ENCODE measurements at regions not wholly inside any gene's neighbourhood (a gene's known extent, or its start where the extent isn't known, plus 50 kb on each side); places are given as distances from the start of the nearest gene placed in this dataset.

DNA sequence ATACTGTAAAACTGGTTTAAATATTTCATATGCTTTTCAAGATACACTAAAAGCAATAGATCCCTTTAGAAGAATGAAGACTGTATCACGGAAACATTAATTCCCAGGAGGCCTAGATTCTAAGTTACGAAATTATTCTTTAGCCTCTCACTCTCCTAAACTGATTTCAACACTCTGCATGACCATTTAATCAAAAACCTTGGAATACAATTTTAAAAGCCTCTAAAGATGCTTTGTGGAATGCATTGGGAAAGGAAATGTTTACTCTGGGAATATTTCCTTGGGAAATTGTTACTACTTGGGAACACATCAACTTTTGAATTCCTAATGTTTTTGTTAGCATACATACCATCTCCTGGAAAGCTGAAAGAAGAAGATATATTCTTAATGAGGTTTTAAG, 255.7 kb upstream of the FAR2 start:
- peak; percentile 71 for DNase-seq (ENCODE audit: low read depth)
- TF ChIP-seq, protein P1, sequence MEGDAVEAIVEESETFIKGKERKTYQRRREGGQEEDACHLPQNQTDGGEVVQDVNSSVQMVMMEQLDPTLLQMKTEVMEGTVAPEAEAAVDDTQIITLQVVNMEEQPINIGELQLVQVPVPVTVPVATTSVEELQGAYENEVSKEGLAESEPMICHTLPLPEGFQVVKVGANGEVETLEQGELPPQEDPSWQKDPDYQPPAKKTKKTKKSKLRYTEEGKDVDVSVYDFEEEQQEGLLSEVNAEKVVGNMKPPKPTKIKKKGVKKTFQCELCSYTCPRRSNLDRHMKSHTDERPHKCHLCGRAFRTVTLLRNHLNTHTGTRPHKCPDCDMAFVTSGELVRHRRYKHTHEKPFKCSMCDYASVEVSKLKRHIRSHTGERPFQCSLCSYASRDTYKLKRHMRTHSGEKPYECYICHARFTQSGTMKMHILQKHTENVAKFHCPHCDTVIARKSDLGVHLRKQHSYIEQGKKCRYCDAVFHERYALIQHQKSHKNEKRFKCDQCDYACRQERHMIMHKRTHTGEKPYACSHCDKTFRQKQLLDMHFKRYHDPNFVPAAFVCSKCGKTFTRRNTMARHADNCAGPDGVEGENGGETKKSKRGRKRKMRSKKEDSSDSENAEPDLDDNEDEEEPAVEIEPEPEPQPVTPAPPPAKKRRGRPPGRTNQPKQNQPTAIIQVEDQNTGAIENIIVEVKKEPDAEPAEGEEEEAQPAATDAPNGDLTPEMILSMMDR (IDR thresholded peaks at IDR 0.05; ENCODE audit: control insufficient read depth, insufficient read depth, low read depth, low read length, missing control alignments) = no peak
- H3K4me3 ChIP-seq (ENCODE audit: control insufficient read depth, low read depth, low read length) = no peak overlapping the region

DNA sequence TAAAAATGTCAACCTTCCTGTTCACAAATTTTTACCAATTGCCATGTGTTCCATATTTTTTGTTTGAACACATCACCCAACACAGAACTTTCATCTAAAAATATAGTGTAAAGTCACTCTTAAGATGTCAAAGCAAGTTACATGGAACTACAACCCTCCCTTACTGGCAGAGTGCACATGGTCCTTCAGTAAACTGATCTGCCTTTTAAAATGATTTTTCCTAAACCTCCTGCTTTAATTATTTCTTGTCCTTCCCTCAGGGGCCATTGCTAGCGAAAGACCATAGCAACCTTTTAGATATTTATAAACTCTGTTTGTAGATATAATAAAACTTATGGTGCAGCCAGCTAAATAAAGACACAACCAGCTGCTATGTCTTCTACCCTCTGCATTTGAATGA, 255.2 kb upstream of the FAR2 start:
- DNase-seq (ENCODE audit: low read depth) = no peak
- TF ChIP-seq, protein P1 (IDR thresholded peaks at IDR 0.05; ENCODE audit: control insufficient read depth, insufficient read depth, low read depth, low read length, missing control alignments) = no peak

DNA sequence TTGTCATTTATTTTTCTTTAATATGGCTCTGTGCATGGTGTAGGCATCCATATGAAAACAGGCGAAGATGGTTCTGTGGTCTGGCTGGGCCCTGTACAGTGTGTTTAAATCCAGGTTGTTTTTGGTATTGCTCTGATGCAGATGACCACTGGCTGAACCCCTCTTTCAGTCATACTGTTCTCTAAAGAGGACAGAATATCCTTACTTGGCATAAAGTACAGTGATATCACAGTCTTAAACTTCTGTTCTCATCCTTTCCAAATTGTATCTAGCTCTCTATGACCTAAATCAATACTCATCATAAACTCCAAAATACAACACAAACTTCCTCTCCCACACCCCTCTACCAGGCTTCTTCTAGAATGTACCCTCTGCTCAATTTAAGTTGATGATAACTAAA, 252.7 kb upstream of the FAR2 start:
- no peak overlapping the region for H3K4me3 ChIP-seq (ENCODE audit: control insufficient read depth, low read depth, low read length)
- no peak for DNase-seq (ENCODE audit: low read depth)
- TF ChIP-seq, protein P1 (IDR thresholded peaks at IDR 0.05; ENCODE audit: control insufficient read depth, insufficient read depth, low read depth, low read length, missing control alignments) = no peak

More for the DNA sequence above, 255.2 kb upstream of the FAR2 start:
- H3K4me3 ChIP-seq (ENCODE audit: control insufficient read depth, low read depth, low read length) = no peak overlapping the region

DNA sequence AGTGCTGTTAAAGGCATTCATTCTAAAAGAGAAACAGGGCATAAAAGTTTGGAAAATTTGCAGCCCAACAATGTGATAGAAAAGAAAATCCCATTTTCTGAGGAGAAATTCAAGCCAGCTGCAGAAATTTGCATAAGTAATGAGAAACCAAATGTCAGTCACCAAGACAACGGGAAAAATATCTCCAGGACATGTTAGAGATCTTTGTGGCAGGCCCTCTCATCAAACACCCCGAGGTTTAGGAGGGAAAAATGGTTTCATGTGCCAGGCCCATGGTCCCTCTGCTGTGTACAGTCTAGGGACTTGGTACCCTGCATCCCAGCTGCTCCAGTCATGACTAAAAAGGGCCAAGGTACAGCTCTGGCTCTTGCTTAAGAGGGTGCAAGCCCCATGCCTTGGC, 251.0 kb upstream of the FAR2 start:
- no peak overlapping the region for H3K4me3 ChIP-seq (ENCODE audit: control insufficient read depth, low read depth, low read length)
- no peak for DNase-seq (ENCODE audit: low read depth)
- TF ChIP-seq, protein P1 (IDR thresholded peaks at IDR 0.05; ENCODE audit: control insufficient read depth, insufficient read depth, low read depth, low read length, missing control alignments) = no peak

DNA sequence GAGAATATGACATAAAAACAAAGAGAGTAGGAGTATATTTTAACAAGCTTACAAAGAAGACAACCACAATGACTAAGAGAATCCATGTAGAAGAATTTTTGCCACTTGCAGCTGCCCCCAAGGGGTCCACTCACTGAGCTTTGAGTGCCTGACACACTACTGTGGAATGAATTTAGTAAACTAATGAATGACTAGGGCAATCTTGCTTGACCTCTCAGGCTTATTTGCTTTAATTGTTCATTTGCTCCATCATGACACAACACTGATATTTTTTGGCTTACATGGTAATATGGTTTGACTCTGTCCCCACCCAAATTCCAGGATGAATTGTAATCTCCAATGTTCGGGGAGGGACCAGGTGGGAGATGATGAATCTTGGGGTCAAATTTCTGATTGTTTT, 249.1 kb upstream of the FAR2 start:
- H3K4me3 ChIP-seq (ENCODE audit: control insufficient read depth, low read depth, low read length) = no peak overlapping the region
- DNase-seq (ENCODE audit: low read depth) = peak; percentile 97
- TF ChIP-seq, protein P1 (IDR thresholded peaks at IDR 0.05; ENCODE audit: control insufficient read depth, insufficient read depth, low read depth, low read length, missing control alignments) = no peak

DNA sequence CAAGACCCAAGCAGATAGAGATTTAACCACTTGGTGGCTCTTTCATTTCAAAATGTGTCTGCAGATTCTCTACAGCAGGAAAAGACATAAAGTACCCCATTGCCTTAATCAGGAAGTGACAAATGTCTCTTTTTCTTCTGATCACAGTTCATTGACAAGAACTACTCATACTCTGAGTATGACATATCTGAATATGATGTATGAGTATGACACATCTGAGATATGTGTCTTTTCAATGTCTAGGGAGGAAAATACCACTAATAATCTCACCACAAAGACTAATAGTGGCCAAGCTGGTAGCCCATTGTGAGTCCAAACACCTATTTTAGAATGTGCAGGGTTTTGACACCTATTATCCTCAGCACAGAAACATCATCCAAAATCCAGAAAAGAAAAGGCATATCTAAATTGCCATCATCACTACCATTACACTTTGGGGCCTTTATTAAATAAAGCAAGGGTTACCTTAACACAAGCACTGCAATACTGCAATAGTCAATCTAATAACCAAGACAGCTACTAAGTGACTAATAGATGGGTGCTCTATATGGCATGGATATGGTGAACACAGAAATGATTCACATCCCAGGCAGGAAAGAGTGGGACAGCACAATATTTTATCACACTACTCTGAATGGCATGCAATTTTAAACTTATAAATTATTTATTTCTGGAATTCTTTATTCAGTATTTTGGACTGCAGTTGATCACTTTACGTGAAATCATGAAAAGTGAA, 243.7 kb upstream of the FAR2 start:
- no peak overlapping the region for H3K4me3 ChIP-seq (ENCODE audit: control insufficient read depth, low read depth, low read length)
- DNase-seq (ENCODE audit: low read depth) = no peak
- TF ChIP-seq, protein P1 (IDR thresholded peaks at IDR 0.05; ENCODE audit: control insufficient read depth, insufficient read depth, low read depth, low read length, missing control alignments) = no peak

All from AG09309 (cell line).